HEK293T (cell line): ENCODE measurements at regions not wholly inside any gene's neighbourhood (a gene's known extent, or its start where the extent isn't known, plus 50 kb on each side); places are given as distances from the start of the nearest gene placed in this dataset.
"Not testable (repeated sequence)": the region's sequence is repeated elsewhere in the genome, so short reads cannot be mapped to it uniquely, and the experiment has no call there.

Experiments
- CTCF ChIA-PET: fragments of 350-600 bp; formaldehyde crosslinking; extraction: SDS; loops from one replicate; lab custom pipeline; 2021; ENCODE audit warnings: antibody characterized with exemption, inconsistent platforms; lab: Yijun Ruan, JAX
- POLR2A ChIA-PET: fragments of 350-600 bp; formaldehyde crosslinking; extraction: SDS; loops from one replicate; lab custom pipeline; 2020; ENCODE audit warnings: antibody characterized with exemption, inconsistent platforms; lab: Yijun Ruan, JAX
- DNase-seq: peaks from one replicate; pipeline ENCODE4 v3.0.0; 2012; ENCODE audit warnings: mixed read lengths; ENCODE audit errors: extremely low spot score
- ARNT ChIP-seq: fragments of 450-650 bp; IDR thresholded peaks from 2 replicates; pipeline ENCODE4 v1.6.1; 2017; ENCODE audit warnings: mild to moderate bottlenecking
- BHLHE40 ChIP-seq: fragments of 450-650 bp; IDR thresholded peaks from 2 replicates; pipeline ENCODE4 v1.6.1; 2016; ENCODE audit warnings: mild to moderate bottlenecking, moderate library complexity, borderline replicate concordance
- CTBP1 ChIP-seq: fragments of 450-650 bp; IDR thresholded peaks from 2 replicates; pipeline ENCODE4 v1.6.1; 2016; ENCODE audit warnings: borderline replicate concordance
- ELF4 ChIP-seq: fragments of 450-650 bp; IDR thresholded peaks from 2 replicates; pipeline ENCODE4 v1.6.1; 2017; ENCODE audit warnings: antibody characterized with exemption
- FOXA1 ChIP-seq: fragments of 450-650 bp; IDR thresholded peaks from 2 replicates; pipeline ENCODE4 v1.6.1; 2016; ENCODE audit warnings: mild to moderate bottlenecking
- FOXK2 ChIP-seq: fragments of 450-650 bp; IDR thresholded peaks from 2 replicates; pipeline ENCODE4 v1.6.1; 2016; ENCODE audit warnings: mild to moderate bottlenecking
- FOXM1 ChIP-seq: fragments of 450-650 bp; IDR thresholded peaks from 2 replicates; pipeline ENCODE4 v1.6.1; 2017; ENCODE audit warnings: mild to moderate bottlenecking, borderline replicate concordance
- HDGF ChIP-seq: fragments of 450-650 bp; IDR thresholded peaks from 2 replicates; pipeline ENCODE4 v1.6.1; 2017; ENCODE audit warnings: antibody characterized with exemption, borderline replicate concordance
- L3MBTL2 ChIP-seq: fragments of 450-650 bp; conservative IDR thresholded peaks from 2 replicates; pipeline ENCODE4 v1.6.1; 2016; ENCODE audit warnings: mild to moderate bottlenecking
- LEF1 ChIP-seq: fragments of 450-650 bp; IDR thresholded peaks from 2 replicates; pipeline ENCODE4 v1.6.1; 2017; ENCODE audit warnings: mild to moderate bottlenecking, borderline replicate concordance
- NFRKB ChIP-seq: fragments of 450-650 bp; IDR thresholded peaks from 2 replicates; pipeline ENCODE4 v1.6.1; 2016; ENCODE audit warnings: mild to moderate bottlenecking, moderate library complexity
- SP1 ChIP-seq: fragments of 450-650 bp; IDR thresholded peaks from 2 replicates; pipeline ENCODE4 v1.6.1; 2017
- SUZ12 ChIP-seq: fragments of 450-650 bp; IDR thresholded peaks from 2 replicates; pipeline ENCODE4 v1.6.1; 2016; ENCODE audit warnings: mild to moderate bottlenecking
- TARDBP ChIP-seq: fragments of 450-650 bp; IDR thresholded peaks from 2 replicates; pipeline ENCODE4 v1.6.1; 2016
- ZNF384 ChIP-seq: fragments of 450-650 bp; IDR thresholded peaks from 2 replicates; pipeline ENCODE4 v1.6.1; 2016
- TF ChIP-seq, protein P1 (sequence below): fragments of 450-650 bp; IDR thresholded peaks from 2 replicates; pipeline ENCODE4 v1.6.1; 2016

DNA sequence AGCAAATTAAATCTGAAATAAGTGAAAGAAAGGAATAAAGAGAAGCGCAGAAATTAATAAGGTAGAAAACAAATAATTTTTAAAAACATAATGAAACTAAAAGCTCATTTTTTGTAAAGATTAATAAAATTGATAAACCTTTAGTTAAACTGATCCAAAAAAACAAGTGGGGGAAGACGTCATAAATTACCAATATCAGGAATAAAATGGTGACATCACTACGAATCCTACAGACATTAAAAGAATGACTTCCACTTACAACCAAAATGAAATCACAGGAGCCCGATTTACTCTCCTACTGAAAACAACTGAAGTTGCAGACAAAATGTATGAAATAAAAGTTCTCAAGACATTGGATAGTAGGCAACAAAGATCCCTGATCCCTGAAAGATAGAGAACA is 68.1 kb upstream of the IFFO2 start:
- no peak for TF ChIP-seq FOXK2
- no peak for TF ChIP-seq ARNT
- no peak for TF ChIP-seq BHLHE40
- TF ChIP-seq NFRKB = no peak
- TF ChIP-seq HDGF = no peak
- TF ChIP-seq ELF4 = no peak
- no peak for TF ChIP-seq ZNF384
- ChIA-PET CTCF (interaction anchor here (1.7 kb wide), 1 partner anchor 112 kb away, joined by 8 read pairs; no protein-coding TSS in a partner anchor), POLR2A (interaction anchor here (1.4 kb wide), 1 partner anchor 122 kb away, joined by 3 read pairs; the partner anchor contains the start of gene ALDH4A1)
- no peak for DNase-seq

DNA sequence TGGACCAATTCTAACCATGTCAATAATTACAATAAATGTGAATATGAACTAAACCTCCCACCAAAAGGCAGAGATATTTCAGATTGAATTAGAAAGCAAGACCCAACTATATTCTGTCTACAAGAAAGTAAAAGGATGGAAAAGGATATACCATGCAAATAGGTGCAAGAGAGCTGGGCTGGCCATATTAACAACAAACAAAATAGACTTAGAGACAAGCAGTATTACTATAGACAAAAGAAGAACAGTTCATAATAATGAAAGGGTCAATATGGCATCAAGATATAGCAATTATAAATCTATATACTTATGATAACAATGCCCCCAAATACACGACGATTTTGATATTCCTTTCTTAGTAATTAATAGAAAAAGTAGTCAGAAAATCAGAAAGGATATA is 67.3 kb upstream of the IFFO2 start:
- no peak for TF ChIP-seq ZNF384
- TF ChIP-seq ARNT = no peak
- no peak for TF ChIP-seq ELF4
- no peak for TF ChIP-seq LEF1
- TF ChIP-seq HDGF = no peak
- TF ChIP-seq, protein P1, sequence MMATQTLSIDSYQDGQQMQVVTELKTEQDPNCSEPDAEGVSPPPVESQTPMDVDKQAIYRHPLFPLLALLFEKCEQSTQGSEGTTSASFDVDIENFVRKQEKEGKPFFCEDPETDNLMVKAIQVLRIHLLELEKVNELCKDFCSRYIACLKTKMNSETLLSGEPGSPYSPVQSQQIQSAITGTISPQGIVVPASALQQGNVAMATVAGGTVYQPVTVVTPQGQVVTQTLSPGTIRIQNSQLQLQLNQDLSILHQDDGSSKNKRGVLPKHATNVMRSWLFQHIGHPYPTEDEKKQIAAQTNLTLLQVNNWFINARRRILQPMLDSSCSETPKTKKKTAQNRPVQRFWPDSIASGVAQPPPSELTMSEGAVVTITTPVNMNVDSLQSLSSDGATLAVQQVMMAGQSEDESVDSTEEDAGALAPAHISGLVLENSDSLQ = no peak
- TF ChIP-seq SUZ12 = no peak
- no peak for TF ChIP-seq NFRKB
- TF ChIP-seq FOXK2 = no peak
- TF ChIP-seq SP1 = no peak
- no peak for TF ChIP-seq L3MBTL2
- TF ChIP-seq TARDBP = no peak
- no peak for TF ChIP-seq FOXA1
- TF ChIP-seq BHLHE40 = no peak
- no peak for TF ChIP-seq FOXM1
- TF ChIP-seq CTBP1 = no peak
- ChIA-PET CTCF (no interaction called here), POLR2A (no interaction called here)
- DNase-seq = no peak

DNA sequence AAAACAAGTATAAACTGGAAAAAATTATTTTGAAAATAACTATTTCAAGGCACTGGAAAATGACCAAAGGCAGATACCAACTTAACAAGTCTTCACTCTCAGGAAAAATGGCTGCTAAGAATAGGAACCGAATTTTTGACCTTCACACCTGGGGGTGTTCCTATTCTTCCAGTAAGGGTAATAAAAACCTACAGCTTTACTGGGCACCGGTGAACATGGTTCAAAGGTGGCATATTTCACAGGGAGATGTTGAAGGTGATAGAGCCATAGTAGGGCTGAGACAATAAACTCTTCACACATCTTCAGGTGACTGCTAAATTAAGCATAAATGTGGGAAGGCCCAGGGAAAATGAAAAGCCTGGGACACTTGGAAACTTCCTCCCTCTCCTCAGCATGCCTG is 65.4 kb upstream of the IFFO2 start:
- DNase-seq = no peak
- ChIA-PET POLR2A (no interaction called here), CTCF (interaction anchor here (0.7 kb wide), 1 partner anchor 99 kb away, joined by 3 read pairs; no protein-coding TSS in a partner anchor)
- TF ChIP-seq FOXA1 (no peak), NFRKB (no peak), ARNT (no peak), L3MBTL2 (no peak)

DNA sequence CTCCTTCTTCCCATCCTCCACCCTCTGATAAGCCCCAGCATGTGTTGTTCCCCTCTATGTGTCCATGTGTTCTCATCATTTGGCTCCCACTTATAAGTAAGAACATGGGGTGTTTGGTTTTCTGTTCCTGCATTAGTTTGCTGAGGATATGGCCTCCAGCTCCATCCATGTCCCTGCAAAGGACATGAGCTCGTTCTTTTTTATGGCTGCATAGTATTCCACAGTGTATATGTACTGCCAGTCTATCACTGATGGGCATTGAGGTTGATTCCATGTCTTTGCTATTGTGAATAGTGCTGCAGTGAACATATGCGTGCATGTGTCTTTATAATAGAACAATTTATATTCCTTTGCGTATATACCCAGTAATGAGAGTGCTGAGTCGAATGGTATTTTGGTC is 62.8 kb upstream of the IFFO2 start:
- POLR2A ChIA-PET, DNase-seq, CTCF ChIA-PET: not testable (repeated sequence)

DNA sequence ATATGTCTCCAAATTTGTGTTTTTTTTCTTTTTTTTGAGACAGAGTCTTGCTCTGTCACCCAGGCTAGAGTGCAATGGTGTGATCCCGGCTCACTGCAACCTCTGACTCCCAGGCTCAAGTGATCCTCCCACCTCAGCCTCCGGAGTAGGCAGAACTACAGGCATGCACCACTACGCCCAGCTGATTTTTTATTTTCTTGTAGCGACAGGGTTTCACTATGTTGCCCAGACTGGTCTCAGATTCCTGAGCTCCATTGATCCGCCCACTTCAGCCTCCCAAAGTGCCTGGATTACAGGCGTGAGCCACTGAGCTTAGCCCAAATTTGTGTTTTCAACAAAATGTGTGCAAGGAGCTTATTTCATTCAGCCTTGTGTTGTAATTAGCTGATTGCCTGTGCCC is 59.0 kb upstream of the IFFO2 start:
- no peak for DNase-seq
- ChIA-PET CTCF (no interaction called here), POLR2A (no interaction called here)
- TF ChIP-seq ARNT = no peak
- no peak for TF ChIP-seq ZNF384
- no peak for TF ChIP-seq LEF1
- TF ChIP-seq NFRKB = no peak
- no peak for TF ChIP-seq FOXM1
- no peak for TF ChIP-seq FOXK2
- TF ChIP-seq L3MBTL2 = no peak
- TF ChIP-seq TARDBP = no peak
- no peak for TF ChIP-seq SUZ12
- TF ChIP-seq, protein P1 = no peak
- TF ChIP-seq FOXA1 = no peak
- TF ChIP-seq ELF4 = no peak
- TF ChIP-seq SP1 = no peak
- TF ChIP-seq HDGF = no peak
- no peak for TF ChIP-seq CTBP1
- TF ChIP-seq BHLHE40 = no peak

DNA sequence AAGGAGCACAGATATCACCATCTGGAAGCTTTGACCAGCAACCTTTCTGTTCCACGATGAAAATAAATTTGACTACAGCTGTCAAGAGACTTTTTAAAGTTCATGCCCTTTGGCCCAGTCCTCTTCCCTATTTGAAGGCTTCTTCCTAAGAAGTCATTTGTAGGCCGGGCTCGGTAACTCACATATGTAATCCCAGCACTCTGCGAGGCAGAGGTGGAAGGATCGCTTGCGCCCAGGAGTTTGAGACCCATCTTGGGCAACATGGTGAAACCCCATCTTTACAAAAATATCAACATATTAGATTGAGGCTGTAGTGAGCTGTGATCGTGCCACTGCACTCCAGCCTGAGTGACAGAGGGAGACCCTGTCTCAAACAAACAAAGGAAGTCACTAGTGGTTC is 58.3 kb upstream of the IFFO2 start:
- ChIA-PET POLR2A (no interaction called here), CTCF (interaction anchor here (1.3 kb wide), 1 partner anchor 102 kb away, joined by 4 read pairs; no protein-coding TSS in a partner anchor)
- no peak for DNase-seq
- no peak for TF ChIP-seq HDGF
- no peak for TF ChIP-seq FOXM1
- no peak for TF ChIP-seq LEF1
- TF ChIP-seq L3MBTL2 = no peak
- no peak for TF ChIP-seq BHLHE40
- TF ChIP-seq, protein P1 = no peak
- no peak for TF ChIP-seq ELF4
- TF ChIP-seq TARDBP = no peak
- TF ChIP-seq ARNT = no peak
- TF ChIP-seq FOXA1 = no peak
- no peak for TF ChIP-seq NFRKB
- TF ChIP-seq CTBP1 = no peak
- no peak for TF ChIP-seq SUZ12
- no peak for TF ChIP-seq SP1
